Liver (tissue), 7 donors: ENCODE measurements at regions not wholly inside any gene's neighbourhood (a gene's known extent, or its start where the extent isn't known, plus 50 kb on each side); places are given as distances from the start of the nearest gene placed in this dataset.
"Not testable (repeated sequence)": the region's sequence is repeated elsewhere in the genome, so short reads cannot be mapped to it uniquely, and the experiment has no call there.

ENCODE experiments used
- DNase-seq: peaks from one replicate; pipeline ENCODE4 v3.0.0-alpha.2; 2017; ENCODE audit warnings: low spot score
- H3K27ac ChIP-seq, 2 donors: one replicate each; pipeline ENCODE4 v1.7.0; 2013; ENCODE audit warnings: inconsistent platforms in 2 of 2, low read length in 2 of 2, control low read depth in 1 of 2, low read depth in 1 of 2, mild to moderate bottlenecking in 1 of 2
- H3K27me3 ChIP-seq, 4 donors: one replicate each; pipeline versions ENCODE4 v1.6.1 to v1.7.0; 2013; ENCODE audit warnings: low read length in 3 of 4, inconsistent platforms in 1 of 4, mild to moderate bottlenecking in 1 of 4, moderate library complexity in 1 of 4; ENCODE audit not compliant: control insufficient read depth in 4 of 4, insufficient read depth in 4 of 4
- H3K36me3 ChIP-seq, 4 donors: one replicate each; pipeline versions ENCODE4 v1.6.1 to v1.7.0; 2013; ENCODE audit warnings: low read length in 3 of 4, mild to moderate bottlenecking in 3 of 4, low read depth in 1 of 4, moderate library complexity in 1 of 4; ENCODE audit not compliant: control insufficient read depth in 4 of 4, insufficient read depth in 3 of 4
- H3K4me1 ChIP-seq, 4 donors: one replicate each; pipeline versions ENCODE4 v1.6.1 to v1.7.0; 2013; ENCODE audit warnings: low read length in 3 of 4, mild to moderate bottlenecking in 3 of 4, moderate library complexity in 1 of 4; ENCODE audit not compliant: control insufficient read depth in 4 of 4, insufficient read depth in 4 of 4
- H3K4me3 ChIP-seq, 3 donors: one replicate each; pipeline versions ENCODE4 v1.6.1 to v1.7.0; 2013; ENCODE audit warnings: low read length in 3 of 3, control low read depth in 1 of 3, low read depth in 1 of 3, mild to moderate bottlenecking in 1 of 3
- H3K9ac ChIP-seq, 2 donors: one replicate each; pipeline ENCODE4 v1.7.0; 2013; ENCODE audit warnings: low read length in 2 of 2, mild to moderate bottlenecking in 2 of 2, moderate library complexity in 2 of 2, control low read depth in 1 of 2, low read depth in 1 of 2
- H3K9me3 ChIP-seq, 4 donors: one replicate each; pipeline versions ENCODE4 v1.6.1 to v1.7.0; 2013; ENCODE audit warnings: low read length in 3 of 4; ENCODE audit not compliant: control insufficient read depth in 4 of 4
- HNF4A ChIP-seq, 2 donors: conservative IDR thresholded peaks; 2 replicates each; pipeline ENCODE4 v1.6.1; 2016; ENCODE audit warnings: antibody characterized with exemption in 2 of 2, mild to moderate bottlenecking in 2 of 2
- RXRA ChIP-seq, 2 donors: IDR thresholded peaks; 2 replicates each; pipeline ENCODE4 v1.6.1; 2017 to 2018; ENCODE audit warnings: antibody characterized with exemption in 2 of 2, mild to moderate bottlenecking in 1 of 2
- WGBS: extraction: QIAGEN DNeasy Blood & Tissue Kit; methylation state at CpG from one replicate; pipeline ENCODE4 v1.1.7; 2013; 5-methylcytosine and 5-hydroxymethylcytosine counted together
- donor health status: healthy.
- donor health status: healthy.
- donor health status: healthy.
- donor health status: healthy.

DNA sequence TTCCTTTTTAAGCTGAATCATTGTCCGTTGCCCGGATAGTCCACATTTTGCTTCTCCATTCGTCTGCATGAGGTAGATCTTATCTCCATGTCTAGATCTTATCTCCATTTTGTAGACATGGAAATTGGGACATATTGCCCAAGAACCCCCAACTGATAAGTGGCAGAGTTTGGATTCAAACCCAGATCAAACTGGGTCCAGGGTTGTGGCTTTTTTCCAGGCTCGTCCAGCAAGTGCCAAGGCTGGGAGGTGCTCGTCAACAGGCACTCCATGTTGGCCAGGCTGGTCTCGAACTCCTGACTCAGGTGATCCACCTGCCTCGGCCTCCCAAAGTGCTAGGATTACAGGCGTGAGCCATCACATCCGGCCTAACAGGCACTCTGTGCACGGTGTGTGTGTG is 4082.3 kb upstream of the TPTE start:
- H3K4me3 ChIP-seq, H3K36me3 ChIP-seq, H3K27me3 ChIP-seq, DNase-seq, H3K9me3 ChIP-seq, H3K9ac ChIP-seq, H3K27ac ChIP-seq, H3K4me1 ChIP-seq: not testable (repeated sequence)
- 24% methylated on average over 5 of the region's 10 CpGs for WGBS
- TF ChIP-seq RXRA (IDR thresholded peaks at IDR 0.05) = peak in 1 of 2 donors; percentile 62

DNA sequence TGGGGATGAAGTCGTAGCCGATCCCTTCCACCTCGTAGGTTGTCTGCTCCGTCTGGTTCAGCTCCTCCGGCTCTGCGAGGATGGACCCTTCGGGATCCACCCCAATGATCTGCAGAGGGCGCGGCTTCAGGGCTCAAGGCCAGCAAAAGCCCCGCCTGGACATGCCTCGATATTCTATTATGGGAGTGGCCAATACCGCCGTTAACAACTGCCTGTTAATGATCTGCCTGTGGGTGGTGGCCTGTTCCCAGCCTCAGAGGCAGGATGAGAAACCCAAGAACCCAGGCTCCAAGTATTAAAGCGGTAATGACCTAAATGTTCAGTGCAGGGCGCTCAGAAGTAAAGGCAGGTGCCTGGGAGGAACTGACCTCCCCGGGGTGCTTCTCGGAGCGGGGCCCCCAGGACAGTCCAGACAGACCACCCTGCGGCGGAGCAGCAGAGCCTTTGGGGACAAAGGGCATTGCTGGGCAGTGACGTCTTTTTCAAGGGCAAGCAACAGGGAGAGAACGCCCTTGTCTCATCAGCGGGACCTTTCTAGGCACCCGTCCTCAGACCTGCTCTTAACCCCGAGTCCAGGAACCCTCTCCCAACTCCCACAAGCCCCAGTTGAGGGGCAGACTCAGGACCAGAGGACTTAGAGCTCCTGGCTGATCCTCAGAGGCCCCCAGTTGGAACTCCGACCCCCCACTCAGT is 4066.6 kb upstream of the TPTE start:
- H3K9ac ChIP-seq, H3K36me3 ChIP-seq, H3K9me3 ChIP-seq, H3K4me3 ChIP-seq, H3K4me1 ChIP-seq, H3K27ac ChIP-seq, H3K27me3 ChIP-seq, DNase-seq: not testable (repeated sequence)
- 89% methylated on average over 1 of the region's 26 CpGs for WGBS

DNA sequence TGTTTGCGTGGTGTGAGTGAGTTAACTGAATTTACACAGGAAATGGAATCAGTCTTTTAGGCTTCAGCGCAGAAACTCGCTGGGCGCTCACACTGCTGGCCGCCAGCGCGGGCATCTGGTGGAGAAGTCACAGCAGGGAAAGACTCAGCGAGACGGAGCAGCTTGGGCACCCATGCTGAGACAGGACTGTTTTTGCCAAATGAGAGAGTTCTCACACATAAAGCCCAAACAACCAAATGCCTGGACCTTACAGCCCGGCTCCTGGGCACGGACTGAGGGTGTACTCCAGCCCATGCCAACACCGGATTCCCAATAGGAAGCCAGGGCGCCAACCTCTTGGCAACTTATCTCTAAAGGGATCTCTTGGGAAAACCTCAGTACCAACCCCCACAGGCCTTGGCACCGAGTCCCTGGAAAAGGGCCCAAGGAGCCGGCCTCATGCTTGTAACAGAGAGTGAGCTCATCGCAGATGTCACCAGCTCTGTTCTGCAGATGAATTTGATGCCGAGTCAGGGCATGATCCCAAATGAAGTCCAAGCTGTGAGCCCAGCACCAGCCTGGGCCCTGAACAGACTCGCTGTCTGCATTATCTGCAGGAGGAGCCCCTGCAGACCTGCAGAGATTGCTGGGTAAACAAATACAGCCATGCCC is 4065.2 kb upstream of the TPTE start:
- H3K27me3 ChIP-seq, H3K36me3 ChIP-seq, H3K4me1 ChIP-seq, DNase-seq, H3K4me3 ChIP-seq, H3K9me3 ChIP-seq, H3K27ac ChIP-seq, H3K9ac ChIP-seq: not testable (repeated sequence)
- WGBS = no CpG with 5 or more reads among the region's 18 CpGs

GRCh38 chr21:6459761-6460160 is 4061.6 kb upstream of the TPTE start:
- not testable (repeated sequence) for H3K4me1 ChIP-seq, DNase-seq, H3K36me3 ChIP-seq, H3K9me3 ChIP-seq, H3K9ac ChIP-seq, H3K27ac ChIP-seq, H3K4me3 ChIP-seq, H3K27me3 ChIP-seq
- 40% methylated on average over 3 of the region's 12 CpGs for WGBS
- TF ChIP-seq RXRA (IDR thresholded peaks at IDR 0.05) (peak in 1 of 2 donors; percentile 47), HNF4A (conservative IDR thresholded peaks at IDR 0.05) (peak in 1 of 2 donors; percentile 53)

GRCh38 chr21:6461358-6461757 is 4060.0 kb upstream of the TPTE start:
- not testable (repeated sequence) for H3K9me3 ChIP-seq, DNase-seq
- no CpG with 5 or more reads among the region's 10 CpGs for WGBS

GRCh38 chr21:6464419-6464818 is 4057.0 kb upstream of the TPTE start:
- not testable (repeated sequence) for DNase-seq, H3K36me3 ChIP-seq, H3K27ac ChIP-seq, H3K4me1 ChIP-seq, H3K9me3 ChIP-seq, H3K27me3 ChIP-seq, H3K9ac ChIP-seq, H3K4me3 ChIP-seq
- WGBS = no CpG with 5 or more reads among the region's 11 CpGs

More at GRCh38 chr21:6461358-6461757, 4060.0 kb upstream of the TPTE start:
- H3K4me1 ChIP-seq, H3K4me3 ChIP-seq, H3K27me3 ChIP-seq, H3K9ac ChIP-seq, H3K36me3 ChIP-seq, H3K27ac ChIP-seq: not testable (repeated sequence)

GRCh38 chr21:6466081-6466698 is 4055.2 kb upstream of the TPTE start:
- H3K4me1 ChIP-seq, DNase-seq, H3K9me3 ChIP-seq, H3K9ac ChIP-seq, H3K36me3 ChIP-seq, H3K4me3 ChIP-seq, H3K27ac ChIP-seq, H3K27me3 ChIP-seq: not testable (repeated sequence)
- WGBS = no CpG with 5 or more reads among the region's 62 CpGs

- not testable (repeated sequence) for H3K9me3 ChIP-seq, H3K4me3 ChIP-seq, H3K36me3 ChIP-seq, H3K27ac ChIP-seq, DNase-seq, H3K27me3 ChIP-seq, H3K9ac ChIP-seq, H3K4me1 ChIP-seq
- WGBS = no CpG with 5 or more reads among the region's 33 CpGs
Measured at GRCh38 chr21:6466707-6467106, 4054.7 kb upstream of the TPTE start.
